Activated naive CD4-positive, alpha-beta T cell treated with anti-CD3 and anti-CD28 coated beads, Interleukin-2, amount 50 U/mL, for 24 hours (primary cell): ENCODE measurements at regions not wholly inside any gene's neighbourhood (a gene's known extent, or its start where the extent isn't known, plus 50 kb on each side); places are given as distances from the start of the nearest gene placed in this dataset.
"Not testable (repeated sequence)": the region's sequence is repeated elsewhere in the genome, so short reads cannot be mapped to it uniquely, and the experiment has no call there.

Experiments
- H3K27ac Mint-ChIP-seq: one replicate; pipeline ENCODE4 v1.8.0; 2021; ENCODE audit warnings: mild to moderate bottlenecking, mixed read lengths
- H3K27me3 Mint-ChIP-seq: one replicate; pipeline ENCODE4 v1.8.0; 2021; ENCODE audit warnings: mixed read lengths
- H3K36me3 Mint-ChIP-seq: one replicate; pipeline ENCODE4 v1.8.0; 2021; ENCODE audit warnings: mixed read lengths
- H3K4me1 Mint-ChIP-seq: one replicate; pipeline ENCODE4 v1.8.0; 2021; ENCODE audit warnings: mixed read lengths
- H3K4me3 Mint-ChIP-seq: one replicate; pipeline ENCODE4 v1.8.0; 2021; ENCODE audit warnings: mild to moderate bottlenecking, mixed read lengths
- H3K9me3 Mint-ChIP-seq: one replicate; pipeline ENCODE4 v1.8.0; 2021; ENCODE audit warnings: mixed read lengths

GRCh38 chr4:30538794-30539193 lies 181.4 kb upstream of the PCDH7 start:
- H3K9me3 Mint-ChIP-seq: peaks cover 6% of the 10 kb centered on the region
- H3K4me3 Mint-ChIP-seq: no peak overlapping the region
- no peaks in the 10 kb centered on the region for H3K4me1 Mint-ChIP-seq
- no peaks in the 10 kb centered on the region for H3K27me3 Mint-ChIP-seq
- H3K36me3 Mint-ChIP-seq: no peaks in the 10 kb centered on the region
- H3K27ac Mint-ChIP-seq: no peak overlapping the region

DNA sequence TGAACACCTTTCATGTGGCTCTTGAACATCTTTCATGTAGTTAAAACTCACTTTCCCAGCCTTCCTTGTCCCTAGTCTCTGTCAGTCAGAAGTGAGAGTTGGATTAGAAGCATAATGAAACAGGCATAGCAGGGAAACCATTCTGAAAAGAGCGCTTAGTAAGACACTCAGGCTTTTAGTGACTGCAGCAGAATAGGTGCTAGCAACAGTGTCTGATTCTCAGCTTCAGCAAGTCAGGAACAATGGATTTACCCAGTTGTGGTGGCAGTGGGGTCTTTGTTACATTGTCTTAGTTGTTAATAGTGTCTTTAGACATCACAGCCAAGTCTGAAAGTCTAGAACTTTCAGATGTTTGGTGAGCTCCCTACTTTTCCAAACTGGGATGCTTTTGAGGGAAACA lies 177.1 kb upstream of the PCDH7 start:
- H3K4me3 Mint-ChIP-seq: no peak overlapping the region
- H3K27ac Mint-ChIP-seq: no peak overlapping the region
- no peaks in the 10 kb centered on the region for H3K27me3 Mint-ChIP-seq
- H3K36me3 Mint-ChIP-seq: no peaks in the 10 kb centered on the region
- H3K4me1 Mint-ChIP-seq: no peaks in the 10 kb centered on the region
- H3K9me3 Mint-ChIP-seq: peaks cover 15% of the 10 kb centered on the region

- H3K27ac Mint-ChIP-seq: no peak overlapping the region
Measured at GRCh38 chr4:30553151-30553550, 167.0 kb upstream of the PCDH7 start.

DNA sequence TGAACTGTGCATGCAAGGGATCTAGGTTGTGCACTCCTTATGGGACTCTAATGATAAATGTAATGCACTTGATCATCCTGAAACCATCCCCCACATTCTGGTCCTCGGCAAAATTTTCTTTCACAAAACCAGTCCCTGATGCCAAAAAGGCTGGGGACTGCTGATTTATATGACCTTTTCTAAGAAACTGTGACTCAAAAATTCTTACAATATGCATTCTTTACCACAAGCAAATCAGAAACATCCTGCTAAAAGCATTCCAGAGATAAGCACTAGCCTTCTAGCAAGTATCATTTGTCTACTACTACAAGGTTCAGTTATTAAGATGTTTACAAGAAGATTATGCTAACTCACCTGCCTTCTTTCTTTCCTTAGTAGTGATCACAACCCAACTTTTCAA lies 166.5 kb upstream of the PCDH7 start:
- Mint-ChIP-seq H3K27me3 (no peaks in the 10 kb centered on the region), H3K4me3 (no peak overlapping the region), H3K4me1 (no peaks in the 10 kb centered on the region), H3K27ac (no peak overlapping the region), H3K36me3 (no peaks in the 10 kb centered on the region), H3K9me3 (no peaks in the 10 kb centered on the region)

More at GRCh38 chr4:30553151-30553550, 167.0 kb upstream of the PCDH7 start:
- H3K4me3 Mint-ChIP-seq: no peak overlapping the region
- H3K4me1 Mint-ChIP-seq: no peaks in the 10 kb centered on the region
- no peaks in the 10 kb centered on the region for H3K27me3 Mint-ChIP-seq
- H3K36me3 Mint-ChIP-seq: no peaks in the 10 kb centered on the region
- H3K9me3 Mint-ChIP-seq: no peaks in the 10 kb centered on the region

- H3K27ac Mint-ChIP-seq: no peak overlapping the region
- no peaks in the 10 kb centered on the region for H3K27me3 Mint-ChIP-seq
- no peaks in the 10 kb centered on the region for H3K36me3 Mint-ChIP-seq
- no peaks in the 10 kb centered on the region for H3K4me1 Mint-ChIP-seq
- H3K9me3 Mint-ChIP-seq: no peaks in the 10 kb centered on the region
- H3K4me3 Mint-ChIP-seq: no peak overlapping the region
Measured at GRCh38 chr4:30555775-30556174, 164.4 kb upstream of the PCDH7 start.

DNA sequence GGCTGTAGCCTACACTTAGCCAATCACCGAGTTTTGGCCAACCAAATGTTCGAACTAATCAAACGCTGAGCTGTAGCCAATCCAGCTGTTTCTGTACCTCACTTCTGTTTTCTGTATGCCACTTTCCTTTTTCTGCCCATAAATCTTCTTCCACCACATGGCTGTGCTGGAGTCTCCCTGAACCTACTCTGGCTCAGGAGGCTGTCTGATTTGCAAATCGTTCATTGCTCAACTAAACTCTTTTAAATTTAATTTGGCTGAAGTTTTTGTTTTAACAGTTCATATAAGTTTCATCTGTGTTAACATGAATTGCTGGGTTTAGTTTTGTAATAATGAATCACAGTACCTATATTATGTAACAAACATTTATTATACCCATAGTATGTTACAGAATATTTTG lies 160.7 kb upstream of the PCDH7 start:
- Mint-ChIP-seq H3K4me3 (no peak overlapping the region), H3K27me3 (no peaks in the 10 kb centered on the region), H3K27ac (no peak overlapping the region), H3K36me3 (no peaks in the 10 kb centered on the region), H3K9me3 (no peaks in the 10 kb centered on the region), H3K4me1 (no peaks in the 10 kb centered on the region)

- Mint-ChIP-seq H3K4me1 (no peaks in the 10 kb centered on the region), H3K4me3 (no peak overlapping the region), H3K27me3 (no peaks in the 10 kb centered on the region), H3K36me3 (no peaks in the 10 kb centered on the region), H3K27ac (no peak overlapping the region), H3K9me3 (peaks cover 5% of the 10 kb centered on the region)
Measured at GRCh38 chr4:30586850-30587249, 133.3 kb upstream of the PCDH7 start.

DNA sequence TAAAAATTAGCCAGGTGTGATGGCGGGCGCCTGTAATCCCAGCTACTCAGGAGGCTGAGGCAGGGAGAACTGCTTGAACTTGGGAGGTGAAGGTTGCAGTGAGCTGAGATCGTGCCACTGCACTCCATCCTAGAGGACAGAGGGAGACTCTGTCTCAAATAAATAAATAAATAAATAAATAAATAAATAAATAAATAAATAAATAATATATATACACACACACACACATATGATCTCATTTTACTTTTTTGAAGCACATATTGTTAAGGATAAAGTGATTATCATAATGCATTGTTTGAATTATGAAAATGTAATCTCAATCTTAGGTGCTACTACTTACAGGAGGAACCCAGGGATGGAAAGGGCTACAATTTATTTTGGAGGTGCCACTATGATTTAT lies 130.5 kb upstream of the PCDH7 start:
- not testable (repeated sequence) for H3K4me3 Mint-ChIP-seq, H3K36me3 Mint-ChIP-seq, H3K4me1 Mint-ChIP-seq, H3K27me3 Mint-ChIP-seq, H3K27ac Mint-ChIP-seq, H3K9me3 Mint-ChIP-seq

DNA sequence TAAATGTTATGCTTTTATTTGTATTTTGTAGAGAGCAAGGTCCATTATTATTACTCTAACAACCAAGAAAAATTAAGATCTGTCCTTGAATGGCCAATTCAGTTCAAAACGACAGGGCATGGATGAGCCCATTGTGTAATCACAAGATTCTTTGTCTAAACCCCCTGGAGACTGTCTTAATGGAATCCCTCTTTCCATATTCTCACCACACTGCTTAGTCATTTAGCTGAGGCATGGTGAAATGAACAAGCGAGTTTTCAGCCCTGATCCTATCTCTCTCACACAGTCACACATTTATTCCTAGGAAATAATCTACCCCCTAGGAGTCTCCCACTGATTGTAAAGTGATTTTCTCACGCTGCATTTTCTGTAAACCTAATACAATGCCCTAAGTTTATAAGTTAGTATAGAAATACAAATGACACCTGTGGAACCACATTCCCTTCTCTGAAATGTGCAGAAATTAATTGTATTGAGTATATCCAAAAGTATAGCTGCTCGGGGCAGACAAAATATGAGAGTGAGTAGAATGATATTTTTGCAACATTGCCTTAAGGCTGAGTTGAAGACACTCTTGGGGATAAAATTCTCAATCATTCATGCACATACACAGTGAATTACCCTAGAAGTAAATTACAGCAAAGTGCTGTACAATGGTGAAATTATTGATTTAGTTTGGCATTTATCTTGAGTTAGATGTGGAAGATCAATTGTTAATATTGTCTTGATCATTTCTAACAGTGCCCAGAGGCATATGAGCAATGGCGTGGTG lies 119.7 kb upstream of the PCDH7 start:
- H3K27me3 Mint-ChIP-seq: no peaks in the 10 kb centered on the region
- H3K4me1 Mint-ChIP-seq: no peaks in the 10 kb centered on the region
- H3K9me3 Mint-ChIP-seq: peaks cover 4% of the 10 kb centered on the region
- no peak overlapping the region for H3K4me3 Mint-ChIP-seq
- no peak overlapping the region for H3K27ac Mint-ChIP-seq
- no peaks in the 10 kb centered on the region for H3K36me3 Mint-ChIP-seq

- no peaks in the 10 kb centered on the region for H3K36me3 Mint-ChIP-seq
Measured at GRCh38 chr4:30601070-30601865, 118.9 kb upstream of the PCDH7 start.

GRCh38 chr4:30605616-30606190 lies 114.5 kb upstream of the PCDH7 start:
- no peak overlapping the region for H3K4me3 Mint-ChIP-seq

More at GRCh38 chr4:30601070-30601865, 118.9 kb upstream of the PCDH7 start:
- Mint-ChIP-seq H3K9me3 (peaks cover 4% of the 10 kb centered on the region), H3K27me3 (no peaks in the 10 kb centered on the region), H3K27ac (no peak overlapping the region), H3K4me3 (no peak overlapping the region), H3K4me1 (no peaks in the 10 kb centered on the region)

DNA sequence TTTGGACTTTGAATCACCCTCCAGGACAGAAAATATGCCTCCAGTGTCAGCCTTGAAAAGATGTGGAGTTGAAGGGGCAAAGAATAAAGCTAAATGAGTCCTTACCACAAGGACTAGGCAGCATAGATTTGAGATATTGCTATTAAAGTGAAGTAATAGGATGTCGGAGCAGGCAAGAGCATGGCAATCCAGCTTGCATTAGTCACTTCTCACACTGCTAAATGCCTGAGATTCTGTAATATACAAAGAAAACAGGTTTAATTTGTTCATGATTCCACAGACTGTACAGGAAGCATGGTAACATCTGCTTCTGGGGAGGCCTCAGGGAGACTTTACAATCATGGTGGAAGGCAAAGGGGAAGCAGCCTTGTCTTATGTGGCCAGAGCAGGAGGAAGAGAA lies 109.8 kb upstream of the PCDH7 start:
- no peaks in the 10 kb centered on the region for H3K4me1 Mint-ChIP-seq
- no peaks in the 10 kb centered on the region for H3K27me3 Mint-ChIP-seq
- H3K27ac Mint-ChIP-seq: no peak overlapping the region
- no peak overlapping the region for H3K4me3 Mint-ChIP-seq
- peaks cover 5% of the 10 kb centered on the region for H3K9me3 Mint-ChIP-seq
- no peaks in the 10 kb centered on the region for H3K36me3 Mint-ChIP-seq

More at GRCh38 chr4:30605616-30606190, 114.5 kb upstream of the PCDH7 start:
- Mint-ChIP-seq H3K27ac (no peak overlapping the region), H3K27me3 (no peaks in the 10 kb centered on the region), H3K9me3 (peaks cover 6% of the 10 kb centered on the region), H3K4me1 (no peaks in the 10 kb centered on the region), H3K36me3 (no peaks in the 10 kb centered on the region)

DNA sequence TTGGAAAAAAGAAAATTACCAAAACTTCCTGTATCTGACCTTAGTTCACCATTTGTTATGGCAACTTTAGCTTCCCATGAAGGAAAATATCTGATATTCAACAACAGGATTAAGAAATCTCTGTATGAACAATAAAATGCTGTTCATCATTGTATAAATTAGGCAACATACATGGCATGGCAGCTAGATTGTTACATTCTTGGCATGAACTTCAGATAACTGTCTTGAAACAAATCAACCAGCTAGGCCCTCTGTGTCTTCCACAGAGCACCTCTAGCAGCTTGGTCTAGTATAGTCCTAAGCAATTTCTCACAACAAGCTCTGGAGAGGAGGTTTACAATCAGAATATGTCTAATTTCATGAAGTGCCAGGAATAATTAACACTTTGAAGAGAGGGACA lies 105.4 kb upstream of the PCDH7 start:
- H3K27me3 Mint-ChIP-seq: no peaks in the 10 kb centered on the region
- H3K36me3 Mint-ChIP-seq: no peaks in the 10 kb centered on the region
- no peak overlapping the region for H3K27ac Mint-ChIP-seq
- no peaks in the 10 kb centered on the region for H3K4me1 Mint-ChIP-seq
- H3K9me3 Mint-ChIP-seq: no peaks in the 10 kb centered on the region
- H3K4me3 Mint-ChIP-seq: no peak overlapping the region

GRCh38 chr4:30616942-30617646 lies 103.1 kb upstream of the PCDH7 start:
- no peaks in the 10 kb centered on the region for H3K27me3 Mint-ChIP-seq
- no peak overlapping the region for H3K27ac Mint-ChIP-seq
- H3K4me3 Mint-ChIP-seq: no peak overlapping the region
- H3K9me3 Mint-ChIP-seq: no peaks in the 10 kb centered on the region
- no peaks in the 10 kb centered on the region for H3K4me1 Mint-ChIP-seq
- no peaks in the 10 kb centered on the region for H3K36me3 Mint-ChIP-seq

GRCh38 chr4:30617836-30618235 lies 102.3 kb upstream of the PCDH7 start:
- Mint-ChIP-seq H3K4me3 (no peak overlapping the region), H3K36me3 (no peaks in the 10 kb centered on the region), H3K27ac (no peak overlapping the region), H3K27me3 (no peaks in the 10 kb centered on the region), H3K9me3 (no peaks in the 10 kb centered on the region), H3K4me1 (no peaks in the 10 kb centered on the region)

- Mint-ChIP-seq H3K27ac (no peak overlapping the region), H3K4me1 (no peaks in the 10 kb centered on the region), H3K9me3 (no peaks in the 10 kb centered on the region), H3K4me3 (no peak overlapping the region), H3K27me3 (no peaks in the 10 kb centered on the region), H3K36me3 (no peaks in the 10 kb centered on the region)
Measured at GRCh38 chr4:30619679-30620078, 100.5 kb upstream of the PCDH7 start.
